ENCODE measurements at regions not wholly inside any gene's neighbourhood (a gene's known extent, or its start where the extent isn't known, plus 50 kb on each side); places are given as distances from the start of the nearest gene placed in this dataset.

GRCh38 chr18:39918847-39919246 is 2036.2 kb upstream of the PIK3C3 start:
- TF ChIP-seq STAT1 (conservative IDR thresholded peaks at IDR 0.05) (no peak), CREM (IDR thresholded peaks at IDR 0.05; ENCODE audit: low read depth) (no peak), DPF2 (IDR thresholded peaks at IDR 0.05) (no peak), TARDBP (IDR thresholded peaks at IDR 0.05; ENCODE audit: borderline replicate concordance) (no peak), SKIL (IDR thresholded peaks at IDR 0.05; ENCODE audit: low read depth, poor library complexity, severe bottlenecking) (no peak), RBBP5 (conservative IDR thresholded peaks at IDR 0.05) (no peak), RELB (IDR thresholded peaks at IDR 0.05; ENCODE audit: low read depth) (no peak), BHLHE40 (IDR thresholded peaks at IDR 0.05; ENCODE audit: borderline replicate concordance in 1 of 2, low read depth in 2 of 2, low read length in 1 of 2) (no peak)
- Histone ChIP-seq H3K36me3 (ENCODE audit: control insufficient read depth in 2 of 2, insufficient read depth in 2 of 2, low read length in 1 of 2) (no peaks in the 10 kb centered on the region), H3K27me3 (replicated peaks in 1 of 2; ENCODE audit: control insufficient read depth in 2 of 2, insufficient read depth in 2 of 2, low read length in 1 of 2) (no peaks in the 10 kb centered on the region), H3K4me2 (ENCODE audit: control insufficient read depth, insufficient read depth) (no peak overlapping the region), H3K4me3 (no peak overlapping the region), H2AFZ (ENCODE audit: control insufficient read depth, low read depth, low read length) (no peak overlapping the region), H3K9me3 (replicated peaks; ENCODE audit: control insufficient read depth, insufficient read depth, low read length) (no peaks in the 10 kb centered on the region), H3K9ac (ENCODE audit: control insufficient read depth, insufficient read depth, low read length) (no peak overlapping the region), H3K27ac (ENCODE audit: control insufficient read depth, insufficient read depth) (no peak overlapping the region), H4K20me1 (ENCODE audit: control insufficient read depth, insufficient read depth) (no peaks in the 10 kb centered on the region), H3K79me2 (ENCODE audit: control insufficient read depth, insufficient read depth, low read length) (no peaks in the 10 kb centered on the region), H3K4me1 (ENCODE audit: control insufficient read depth, insufficient read depth, low read length) (no peaks in the 10 kb centered on the region)
- WGBS (ENCODE audit: insufficient coverage, insufficient replicate concordance, low lambda C conversion rate, missing lambda C conversion rate), result 0% methylated on average over 2 of the region's 2 CpGs
- BruUV-seq (replicated peaks), result no TSS peak
- ChIA-PET CTCF (no interaction called here), SMC1A (ENCODE audit: uncharacterized antibody, unreplicated experiment) (no interaction called here), RAD21 (ENCODE audit: unreplicated experiment) (no interaction called here), POLR2A (no interaction called here)
- DNase-seq (ENCODE audit: low read depth, low spot score), result no peak
- ATAC-seq, result no peak
- no peak for FAIRE-seq
- intact Hi-C loops (cut with micrococcal nuclease; ENCODE audit: unreplicated experiment), result no loop called here
- in situ Hi-C loops (cut with MboI), result no loop called here

Measured in GM12878 (cell line).